IPS-NIHi7 (cell line): ENCODE measurements at regions not wholly inside any gene's neighbourhood (a gene's known extent, or its start where the extent isn't known, plus 50 kb on each side); places are given as distances from the start of the nearest gene placed in this dataset.

Experiments used
- DNase-seq: peaks from one replicate; pipeline ENCODE4 v3.0.0; 2012; ENCODE audit warnings: mixed read lengths; ENCODE audit errors: extremely low spot score

DNA sequence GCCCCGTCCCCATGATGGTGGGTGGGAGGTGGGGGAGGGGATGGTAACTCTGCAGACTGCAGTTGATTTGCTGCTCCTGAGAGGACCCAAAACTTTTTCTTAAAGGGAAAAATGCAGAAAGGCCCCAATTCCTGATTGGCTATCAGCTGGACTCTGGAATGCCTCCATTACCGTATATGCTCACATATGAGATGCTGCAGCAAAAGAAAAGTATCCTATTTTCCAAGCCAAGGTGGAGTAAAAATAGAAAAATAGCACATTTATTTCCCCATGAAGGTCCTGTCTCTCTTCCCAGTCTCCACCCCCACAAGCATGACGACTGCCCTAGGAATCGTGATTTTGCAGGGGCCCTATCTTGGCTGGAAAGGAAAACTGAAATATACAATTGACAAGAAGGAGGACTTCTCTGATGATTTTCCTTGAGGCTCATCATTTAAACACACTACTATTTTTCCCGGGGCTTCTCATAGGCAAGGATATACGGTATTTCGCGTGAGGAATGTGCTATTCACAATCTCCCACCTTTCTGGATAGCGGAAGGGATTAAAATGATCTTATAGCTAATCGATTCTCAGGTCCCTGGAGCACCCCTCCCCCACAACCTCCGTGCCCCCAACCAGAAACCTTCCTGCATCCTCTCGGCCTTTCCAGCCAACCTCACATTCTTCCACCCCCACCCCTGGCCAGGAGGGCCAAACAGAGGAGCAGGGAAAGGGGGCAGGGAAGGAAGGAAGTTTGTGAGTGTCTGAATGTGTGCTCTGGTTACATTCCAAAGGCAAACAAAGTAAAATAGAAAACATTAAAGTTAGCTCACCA lies 138.9 kb upstream of the CCND2 start:
- DNase-seq = peak; percentile 84

GRCh38 chr12:4133636-4134447 lies 139.7 kb upstream of the CCND2 start:
- no peak for DNase-seq

GRCh38 chr12:4133029-4133428 lies 140.5 kb upstream of the CCND2 start:
- no peak for DNase-seq

DNA sequence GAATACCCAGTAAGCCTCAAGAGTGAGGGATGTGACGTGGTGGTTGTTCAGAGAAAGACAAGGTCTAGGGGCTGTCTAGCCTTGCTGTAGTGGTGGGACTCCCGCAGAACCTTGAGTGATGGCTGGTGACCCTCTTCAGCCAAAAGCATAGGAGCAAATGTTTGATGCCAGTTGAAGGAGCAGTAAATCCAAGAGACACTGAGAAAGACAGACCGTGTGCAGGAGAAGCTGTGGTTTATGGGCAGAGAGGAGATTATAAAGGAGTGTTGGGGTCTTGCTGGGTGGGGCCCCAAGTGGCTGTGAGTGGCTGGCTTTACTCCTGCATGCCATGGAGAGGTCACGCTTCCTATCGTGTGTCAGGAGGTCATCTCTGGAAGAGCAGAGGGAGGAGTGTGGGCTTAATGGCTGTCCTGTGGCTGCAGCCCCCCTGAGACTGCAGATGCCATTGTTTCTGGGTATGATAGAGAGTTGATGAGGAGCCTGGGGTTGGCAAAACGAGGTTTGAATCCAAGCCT lies 152.0 kb upstream of the CCND2 start:
- no peak for DNase-seq

GRCh38 chr12:4120316-4120917 lies 153.1 kb upstream of the CCND2 start:
- DNase-seq = no peak

DNA sequence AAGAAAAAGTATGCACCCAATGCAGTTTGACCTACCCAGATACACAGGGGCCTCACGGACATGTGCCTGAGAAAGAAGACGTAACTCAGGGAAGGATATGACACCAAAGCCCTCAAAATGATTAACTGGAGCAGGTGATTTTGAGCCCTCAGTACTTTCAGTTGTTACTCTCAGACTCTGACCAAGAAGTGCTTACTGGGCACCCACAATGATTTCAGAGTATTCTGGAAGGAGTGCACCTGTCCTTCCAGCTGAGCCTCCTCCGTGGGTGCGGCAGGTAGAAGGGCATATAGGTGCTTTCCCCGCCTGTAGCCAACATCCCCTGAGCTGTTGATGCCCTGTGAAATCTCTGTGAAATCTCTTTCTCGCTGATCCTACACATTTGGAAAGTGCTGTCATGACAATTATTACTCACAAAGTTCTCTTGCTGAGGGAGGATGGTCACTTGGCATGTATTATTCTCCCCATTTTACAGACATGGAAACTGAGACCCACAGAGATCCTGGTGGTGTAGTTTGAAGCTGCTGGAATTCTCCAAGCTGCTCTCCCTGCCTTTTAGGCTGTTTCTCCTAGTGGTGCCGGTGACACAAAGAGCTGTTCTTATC lies 154.3 kb upstream of the CCND2 start:
- DNase-seq = no peak

DNA sequence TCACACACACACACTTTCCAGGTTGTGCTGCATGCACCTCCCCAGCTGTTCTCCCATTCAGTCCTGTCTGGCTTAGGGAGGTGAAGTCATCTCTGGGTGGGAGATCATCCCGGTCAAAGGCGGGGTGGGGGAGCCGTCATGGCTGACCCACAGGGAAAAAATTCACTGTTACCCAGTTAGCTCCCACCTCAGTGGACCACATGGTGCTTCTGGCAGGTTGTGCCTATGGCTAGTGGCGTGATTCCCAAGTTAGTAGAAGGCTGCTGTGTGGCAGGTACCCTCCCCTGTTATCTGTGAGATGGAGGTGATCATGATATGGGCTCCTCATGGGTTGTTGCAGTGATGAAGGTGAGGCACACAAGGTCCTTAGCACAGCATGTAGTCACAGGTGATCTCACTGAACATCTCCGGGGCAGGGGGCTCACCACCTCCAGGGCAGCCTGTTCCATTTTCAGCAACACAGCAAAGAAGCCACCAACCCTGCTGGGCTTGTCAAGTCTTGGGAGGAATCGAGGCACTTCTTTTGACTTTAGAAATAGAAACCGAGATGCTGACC lies 154.9 kb upstream of the CCND2 start:
- no peak for DNase-seq

DNA sequence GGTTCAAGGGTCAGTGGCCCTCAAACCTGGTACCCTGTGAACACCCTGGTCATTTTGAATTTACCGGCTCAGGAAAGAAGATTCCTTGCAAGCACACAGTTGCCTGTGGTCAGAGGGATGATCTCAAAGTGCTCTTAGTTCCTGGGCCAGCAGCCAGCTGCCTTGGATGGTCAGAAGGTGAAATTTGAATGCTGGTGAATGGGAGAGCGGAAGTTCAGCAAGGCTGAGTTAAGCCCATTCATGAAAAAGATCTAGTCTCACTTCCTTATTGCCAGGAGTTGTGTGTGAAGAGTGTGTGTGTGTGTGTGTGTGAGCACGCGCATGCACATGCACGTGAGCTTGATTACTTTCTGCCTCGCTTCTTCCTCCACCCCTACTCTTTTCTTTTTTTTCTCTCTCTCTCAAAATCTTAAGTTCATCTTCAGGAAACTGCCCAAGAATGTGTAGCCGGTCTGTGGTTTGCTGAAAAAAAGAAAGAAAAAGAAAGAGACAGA lies 155.5 kb upstream of the CCND2 start:
- DNase-seq = no peak

DNA sequence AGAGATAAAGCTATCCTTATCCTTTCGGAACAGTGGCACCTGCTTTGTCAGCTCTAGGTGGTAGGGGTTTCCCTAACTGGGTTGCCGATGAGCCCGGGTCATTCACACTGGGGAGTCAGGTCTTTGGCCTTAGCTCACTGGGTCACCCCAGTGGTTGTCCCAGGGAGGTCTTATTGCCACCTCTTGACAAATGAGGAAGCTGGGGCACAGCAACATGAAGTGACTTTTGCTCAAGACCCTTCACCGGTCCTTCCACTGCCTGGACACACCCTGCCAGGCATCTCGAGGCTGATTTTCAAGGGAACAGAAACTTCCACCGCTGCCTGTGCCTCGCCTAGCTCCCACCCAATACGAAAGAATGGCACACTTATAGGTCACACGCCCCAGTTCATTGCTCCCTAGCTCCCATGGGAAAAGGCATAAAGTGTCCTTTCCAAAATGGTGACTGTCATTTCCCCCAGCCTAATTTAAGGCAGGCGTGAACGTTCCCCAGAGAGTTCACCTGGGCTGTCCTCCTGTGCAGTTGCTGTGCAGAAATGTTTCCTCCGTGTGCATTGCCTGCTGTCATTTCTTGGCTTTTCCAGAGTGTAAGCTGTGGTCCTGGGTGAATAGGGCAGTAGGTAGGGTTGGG lies 156.1 kb upstream of the CCND2 start:
- DNase-seq = no peak

DNA sequence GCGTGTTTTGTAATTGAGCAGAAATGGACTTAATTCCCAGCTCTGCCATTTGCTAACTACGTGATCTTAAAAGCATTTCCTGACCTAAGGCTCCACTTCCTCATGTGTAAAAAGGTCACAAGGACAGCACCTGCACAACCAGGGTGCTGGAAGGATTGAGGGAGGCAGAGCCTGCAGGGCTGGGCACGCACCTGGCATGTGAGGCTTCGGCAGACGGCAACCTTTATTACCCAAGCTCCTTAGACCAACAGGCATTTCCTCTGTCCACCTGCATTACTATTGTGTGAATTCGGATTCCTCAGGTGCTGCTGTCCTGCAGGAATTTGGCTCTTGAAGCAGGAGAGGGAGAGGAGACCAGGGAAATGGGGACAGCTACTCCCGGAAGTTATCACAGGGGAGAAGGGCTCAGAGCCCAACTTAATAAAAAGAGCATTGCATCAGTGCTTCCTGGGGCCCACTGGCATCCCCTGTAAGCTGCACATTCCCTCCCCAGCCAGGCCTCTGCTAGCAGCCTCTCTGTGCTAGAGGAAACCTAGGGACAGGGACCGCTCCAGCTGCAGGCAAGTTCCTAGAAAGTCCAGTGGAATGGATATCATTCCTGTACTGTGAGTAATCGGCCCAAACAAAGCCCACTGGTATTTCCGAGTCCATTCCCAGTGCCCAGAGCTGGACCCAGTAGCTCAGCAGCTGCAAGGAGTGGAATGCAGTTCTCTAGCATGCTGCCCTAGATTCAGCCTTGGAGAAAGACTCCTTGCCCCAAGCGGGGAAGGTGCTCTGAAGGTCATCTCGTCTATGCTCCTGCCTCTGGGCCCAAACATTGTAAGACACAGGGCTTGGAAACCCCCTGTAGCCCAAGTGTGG lies 157.1 kb upstream of the CCND2 start:
- no peak for DNase-seq

- no peak for DNase-seq
These were observed 158.0 kb upstream of the CCND2 start for GRCh38 chr12:4115570-4115969.

DNA sequence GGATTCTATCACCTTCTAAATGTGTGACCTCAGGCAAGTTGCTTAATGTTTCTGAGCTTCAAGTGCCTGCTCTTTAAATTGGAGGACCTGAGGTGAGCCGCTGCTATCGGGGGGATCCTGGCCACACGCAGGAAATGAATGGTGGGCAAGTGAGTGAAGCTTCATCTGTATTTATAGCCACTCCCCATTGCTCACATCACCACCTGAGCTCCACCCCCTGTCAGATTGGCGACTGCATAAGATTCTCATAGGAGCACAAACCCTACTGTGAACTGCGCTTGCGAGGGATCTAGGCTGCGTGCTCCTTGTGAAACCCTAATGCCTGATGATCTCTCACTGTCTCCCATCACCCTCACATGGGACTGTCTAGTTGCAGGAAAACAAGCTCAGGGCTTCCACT lies 158.6 kb upstream of the CCND2 start:
- no peak for DNase-seq

DNA sequence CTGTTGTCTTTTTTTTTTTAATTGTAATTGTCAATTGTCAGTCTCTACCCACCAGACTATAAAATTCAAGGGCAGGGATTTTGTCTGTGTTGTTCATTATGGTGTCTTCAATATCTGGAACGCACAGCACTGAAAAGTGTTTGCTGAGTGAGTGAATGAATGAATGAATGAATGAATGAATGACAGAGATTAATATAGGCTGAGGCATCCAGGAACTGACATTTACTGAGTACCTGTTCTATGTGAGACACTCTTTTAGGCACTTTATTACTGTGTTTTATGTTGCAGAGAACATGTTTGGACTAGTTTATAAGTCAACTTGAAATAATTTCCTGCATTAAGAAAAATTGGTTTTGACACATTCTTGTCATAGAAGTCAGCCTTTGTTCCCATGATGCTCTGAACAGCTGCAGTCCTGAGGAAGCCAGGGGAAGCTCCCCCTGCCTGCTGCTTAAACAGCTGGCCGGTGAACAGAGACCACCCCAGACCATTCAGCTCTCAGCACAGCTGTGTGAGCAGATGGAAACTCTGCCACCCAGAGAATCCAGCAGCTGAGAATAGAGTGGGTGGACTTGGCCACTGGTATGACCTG lies 160.7 kb upstream of the CCND2 start:
- DNase-seq = no peak

- DNase-seq = no peak
These were observed 161.3 kb upstream of the CCND2 start for GRCh38 chr12:4112290-4112689.

DNA sequence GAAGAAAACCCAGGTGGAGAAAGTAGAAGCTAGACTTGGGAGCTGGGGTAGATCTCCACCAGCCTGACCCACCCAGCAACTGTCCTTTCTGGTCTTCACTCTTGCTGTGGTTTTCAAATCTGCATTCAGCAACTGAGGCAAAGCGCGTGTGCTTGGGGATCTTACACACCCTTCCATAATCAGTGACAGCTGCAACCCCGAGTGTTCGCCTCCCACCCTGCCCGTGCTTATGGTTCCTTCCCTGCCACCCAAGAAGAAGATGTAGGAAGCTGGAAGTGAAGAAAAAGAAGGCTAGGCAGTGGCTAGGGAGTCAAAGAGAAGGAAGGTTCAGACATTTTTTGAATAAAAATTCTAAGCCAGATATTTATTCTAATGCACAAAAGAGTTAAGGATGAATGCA lies 162.6 kb upstream of the CCND2 start:
- DNase-seq = no peak

DNA sequence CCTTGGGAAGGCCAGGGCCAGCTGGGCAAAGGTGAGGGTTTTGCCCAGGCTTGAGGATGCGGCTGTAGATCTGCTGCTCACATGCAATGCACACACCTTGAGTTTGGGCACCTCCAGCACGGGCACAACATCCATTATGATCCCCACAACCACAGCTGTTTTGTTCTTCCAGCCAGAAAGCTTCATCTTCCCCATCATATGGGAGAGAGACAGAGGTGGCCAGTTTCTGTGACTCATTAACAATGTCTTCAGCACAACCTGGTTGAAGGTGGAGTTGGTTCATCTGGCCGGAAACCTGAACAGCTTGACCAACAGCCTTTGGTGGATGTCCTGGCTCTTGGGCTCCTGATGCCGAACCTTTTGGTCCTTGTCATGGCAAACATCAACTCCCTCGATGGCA lies 163.7 kb upstream of the CCND2 start:
- no peak for DNase-seq

DNA sequence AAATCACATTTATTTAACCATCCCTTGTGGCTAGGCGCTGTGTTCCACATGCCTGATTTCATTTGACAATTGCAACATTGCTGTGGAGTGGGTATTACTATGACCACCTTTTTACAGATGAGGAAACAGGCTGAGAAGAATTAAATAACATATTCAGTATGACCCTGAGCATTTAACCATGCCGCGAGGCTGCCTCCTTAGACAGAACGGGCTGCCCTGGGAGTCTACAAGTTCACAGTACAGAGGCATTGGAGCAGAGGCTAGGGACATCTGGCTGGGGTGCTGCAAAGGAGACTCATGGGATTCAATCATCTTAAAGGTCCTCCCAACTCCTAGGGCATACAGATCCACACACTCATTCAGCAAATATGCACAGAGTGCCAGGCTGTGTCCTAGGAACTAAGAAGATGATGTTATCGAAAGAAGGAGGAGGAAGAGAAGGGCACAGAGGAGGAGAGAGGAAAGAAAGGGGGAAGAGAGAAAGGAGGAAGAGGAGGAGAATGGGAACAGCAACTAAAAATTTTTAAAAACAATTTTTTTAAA lies 164.7 kb upstream of the CCND2 start:
- DNase-seq = no peak

GRCh38 chr12:4107911-4108697 lies 165.5 kb upstream of the CCND2 start:
- DNase-seq = no peak

- DNase-seq = peak; percentile 79
These were observed 166.1 kb upstream of the CCND2 start for GRCh38 chr12:4107436-4107878.
